Caco-2 (cell line): ENCODE measurements at regions not wholly inside any gene's neighbourhood (a gene's known extent, or its start where the extent isn't known, plus 50 kb on each side); places are given as distances from the start of the nearest gene placed in this dataset.

Experiments used
- BruUV-seq: library from RNA; stranded (reverse); fragments of 400-500 nt; replicated peaks from 2 replicates; lab custom pipeline; 2021; lab: Mats Ljungman, UMichigan
- CTCF ChIA-PET: fragments of 300-600 bp; sonication (Branson Sonifier 250); formaldehyde crosslinking; loops from one replicate; lab custom pipeline; 2022; ENCODE audit warnings: antibody characterized with exemption; lab: Charles Lee
- POLR2A ChIA-PET: fragments of 300-600 bp; sonication (Branson Sonifier 250); formaldehyde crosslinking; loops from one replicate; lab custom pipeline; 2022; ENCODE audit warnings: antibody characterized with exemption; lab: Charles Lee
- DNase-seq, 2 experiments: peaks; one replicate each; pipeline versions ENCODE4 v3.0.0 to v3.0.0-alpha.2; 2020 to 2022
- H3K27me3 ChIP-seq: replicated peaks from 2 replicates; pipeline ENCODE4 v1.6.0; 2011; ENCODE audit warnings: low read length; ENCODE audit not compliant: control insufficient read depth, insufficient read depth
- H3K36me3 ChIP-seq: 2 replicates; pipeline ENCODE4 v1.5.1; 2011; ENCODE audit warnings: low read length; ENCODE audit not compliant: control insufficient read depth, insufficient read depth
- H3K4me1 ChIP-seq: fragments of 250-450 bp; sonication (Bioruptor Pico); 2 replicates; pipeline ENCODE4 v1.5.1; 2020; ENCODE audit warnings: mild to moderate bottlenecking
- H3K4me3 ChIP-seq: 2 replicates; pipeline ENCODE4 v1.5.1; 2011; ENCODE audit warnings: low read depth, mild to moderate bottlenecking, control low read depth, low read length
- H3K9me3 ChIP-seq: fragments of 250-450 bp; sonication (Bioruptor Pico); 2 replicates; pipeline ENCODE4 v1.5.1; 2020; ENCODE audit warnings: mild to moderate bottlenecking, moderate library complexity
- H3K27ac Mint-ChIP-seq: one replicate; pipeline ENCODE4 v1.8.0; 2022; ENCODE audit warnings: mixed read lengths; ENCODE audit not compliant: unreplicated experiment
- H3K27me3 Mint-ChIP-seq: one replicate; pipeline ENCODE4 v1.8.0; 2022; ENCODE audit warnings: mixed read lengths; ENCODE audit not compliant: insufficient read depth, unreplicated experiment
- H3K36me3 Mint-ChIP-seq: one replicate; pipeline ENCODE4 v1.8.0; 2022; ENCODE audit warnings: mild to moderate bottlenecking, mixed read lengths; ENCODE audit not compliant: insufficient read depth, unreplicated experiment
- H3K4me1 Mint-ChIP-seq: one replicate; pipeline ENCODE4 v1.8.0; 2022; ENCODE audit warnings: low read depth, mixed read lengths; ENCODE audit not compliant: unreplicated experiment
- H3K4me3 Mint-ChIP-seq: one replicate; pipeline ENCODE4 v1.8.0; 2022; ENCODE audit warnings: mild to moderate bottlenecking, moderate library complexity, mixed read lengths; ENCODE audit not compliant: unreplicated experiment
- H3K9me3 Mint-ChIP-seq: one replicate; pipeline ENCODE4 v1.8.0; 2022; ENCODE audit warnings: mixed read lengths; ENCODE audit not compliant: unreplicated experiment
- CTCF ChIP-seq, 2 experiments: fragments of 200-600 bp in 1 of 2; IDR thresholded peaks; 1 replicate in 1 of 2; 2 replicates in 1 of 2; pipeline versions ENCODE4 v1.5.1 to v1.8.0; 2011 to 2022; ENCODE audit warnings: antibody characterized with exemption in 1 of 2, control low read depth in 1 of 2, inconsistent platforms in 1 of 2, low read depth in 1 of 2, low read length in 1 of 2, mild to moderate bottlenecking in 1 of 2, moderate library complexity in 1 of 2; ENCODE audit not compliant: insufficient read depth in 1 of 2, severe bottlenecking in 1 of 2, unreplicated experiment in 1 of 2
- intact Hi-C: fragments of 100-400 bp; cut with micrococcal nuclease; formaldehyde crosslinking; loops from one replicate; pipeline ENCODE4 v1.10.0; 2022; ENCODE audit not compliant: unreplicated experiment

- Histone ChIP-seq H3K4me3 (no peak overlapping the region), H3K9me3 (no peaks in the 10 kb centered on the region), H3K27me3 (no peaks in the 10 kb centered on the region), H3K4me1 (no peaks in the 10 kb centered on the region), H3K36me3 (no peaks in the 10 kb centered on the region)
- ChIA-PET CTCF (no interaction called here), POLR2A (no interaction called here)
- no peak for DNase-seq
- no TSS peak for BruUV-seq
- Mint-ChIP-seq H3K27ac (no peak overlapping the region), H3K4me1 (no peaks in the 10 kb centered on the region), H3K27me3 (peaks cover 11% of the 10 kb centered on the region), H3K9me3 (no peaks in the 10 kb centered on the region), H3K36me3 (no peaks in the 10 kb centered on the region), H3K4me3 (no peak overlapping the region)
- intact Hi-C loops: no loop called here
- TF ChIP-seq CTCF (IDR thresholded peaks at IDR 0.05; ENCODE audit: insufficient read depth in 1 of 2, low read depth in 1 of 2, low read length in 1 of 2, severe bottlenecking in 1 of 2, unreplicated experiment in 1 of 2): no peak
Observed at GRCh38 chr16:13503960-13504635, 415.9 kb upstream of the ERCC4 start.

GRCh38 chr16:13507530-13507929, 412.4 kb upstream of the ERCC4 start:
- no peak overlapping the region for H3K4me3 Mint-ChIP-seq
- peaks cover 5% of the 10 kb centered on the region for H3K27me3 Mint-ChIP-seq
- Histone ChIP-seq H3K27me3 (no peaks in the 10 kb centered on the region), H3K36me3 (no peaks in the 10 kb centered on the region), H3K4me1 (no peaks in the 10 kb centered on the region), H3K4me3 (no peak overlapping the region), H3K9me3 (no peaks in the 10 kb centered on the region)
- H3K4me1 Mint-ChIP-seq: no peaks in the 10 kb centered on the region
- H3K36me3 Mint-ChIP-seq: no peaks in the 10 kb centered on the region
- no peak for DNase-seq
- CTCF ChIA-PET: no interaction called here
- no peak overlapping the region for H3K27ac Mint-ChIP-seq
- POLR2A ChIA-PET: no interaction called here
- H3K9me3 Mint-ChIP-seq: no peaks in the 10 kb centered on the region
- TF ChIP-seq CTCF (IDR thresholded peaks at IDR 0.05; ENCODE audit: insufficient read depth in 1 of 2, low read depth in 1 of 2, low read length in 1 of 2, severe bottlenecking in 1 of 2, unreplicated experiment in 1 of 2): no peak
- BruUV-seq: no TSS peak
- intact Hi-C loops: no loop called here

- no peak for DNase-seq
- no peak overlapping the region for H3K27ac Mint-ChIP-seq
- no peaks in the 10 kb centered on the region for H3K4me1 Mint-ChIP-seq
- peaks cover 10% of the 10 kb centered on the region for H3K9me3 Mint-ChIP-seq
- Histone ChIP-seq H3K27me3 (no peaks in the 10 kb centered on the region), H3K9me3 (peaks cover 7% of the 10 kb centered on the region; the same call in 1 of the 2 replicates), H3K4me1 (no peaks in the 10 kb centered on the region), H3K4me3 (no peak overlapping the region), H3K36me3 (no peaks in the 10 kb centered on the region)
- ChIA-PET POLR2A (no interaction called here), CTCF (no interaction called here)
- peaks cover 5% of the 10 kb centered on the region for H3K27me3 Mint-ChIP-seq
- BruUV-seq: no TSS peak
- no peak overlapping the region for H3K4me3 Mint-ChIP-seq
- peak in 1 of 2 experiments; percentile 21 for TF ChIP-seq CTCF (IDR thresholded peaks at IDR 0.05; ENCODE audit: insufficient read depth in 1 of 2, low read depth in 1 of 2, low read length in 1 of 2, severe bottlenecking in 1 of 2, unreplicated experiment in 1 of 2)
- no peaks in the 10 kb centered on the region for H3K36me3 Mint-ChIP-seq
- intact Hi-C loops: no loop called here
Observed at GRCh38 chr16:13510425-13511151, 409.4 kb upstream of the ERCC4 start.
